Fibroblast of villous mesenchyme (primary cell): ENCODE measurements at regions not wholly inside any gene's neighbourhood (a gene's known extent, or its start where the extent isn't known, plus 50 kb on each side); places are given as distances from the start of the nearest gene placed in this dataset.

Source experiments
- DNase-seq: peaks from one replicate; pipeline ENCODE4 v3.0.0-alpha.2; 2010; ENCODE audit warnings: low read depth
- H3K4me3 ChIP-seq: 2 replicates; pipeline ENCODE4 v1.5.1; 2011; ENCODE audit warnings: low read depth, mild to moderate bottlenecking, low read length
- TF ChIP-seq, protein P1 (sequence below): IDR thresholded peaks from 2 replicates; pipeline ENCODE4 v1.5.1; 2012; ENCODE audit warnings: low read depth, mild to moderate bottlenecking, low read length; ENCODE audit not compliant: insufficient read depth

DNA sequence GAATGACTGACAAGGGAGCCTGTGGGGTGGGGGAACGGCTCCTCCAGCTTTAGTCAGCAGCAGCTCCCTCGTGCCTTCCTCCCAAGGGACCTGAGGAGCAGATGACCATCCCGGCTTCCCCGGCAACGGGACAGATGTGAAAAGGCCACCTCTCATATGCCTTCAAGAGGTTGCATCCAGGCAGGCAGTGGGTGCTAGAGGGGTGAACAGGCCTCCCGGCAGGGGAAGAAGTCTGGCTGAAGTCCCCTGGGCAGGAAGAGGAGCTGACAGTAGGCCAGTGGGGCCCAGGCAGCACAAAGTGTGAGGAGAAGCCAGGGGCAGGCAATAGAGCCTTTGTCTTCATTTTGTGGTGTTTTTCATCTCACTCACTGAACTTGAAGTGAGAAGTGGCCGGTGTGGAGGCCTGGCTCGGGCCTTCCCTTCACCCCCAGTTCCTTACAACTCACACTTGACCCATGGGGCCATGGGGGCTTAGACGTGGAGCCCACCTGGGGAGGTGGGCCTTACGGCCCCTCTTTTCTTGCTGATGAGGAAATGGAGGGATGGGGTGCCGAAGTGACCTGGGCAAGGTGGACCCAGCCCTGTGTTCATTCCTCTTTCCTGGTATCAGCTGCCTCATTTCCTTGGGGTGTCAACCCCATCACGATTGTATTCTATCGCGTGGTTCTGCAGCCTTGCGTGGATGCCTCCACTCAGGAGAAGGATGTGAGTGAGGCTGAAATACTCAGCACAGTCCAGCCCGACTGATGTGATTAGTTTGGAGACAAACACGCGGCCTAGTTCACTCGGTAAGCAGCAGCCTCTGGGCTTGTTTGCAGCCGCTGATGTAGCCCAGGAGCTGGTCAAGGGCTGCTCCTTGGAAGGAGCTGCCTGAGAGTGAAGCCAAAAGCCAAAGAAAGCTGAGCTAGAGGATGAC is 115.5 kb upstream of the ALDH1A3 start:
- TF ChIP-seq, protein P1, sequence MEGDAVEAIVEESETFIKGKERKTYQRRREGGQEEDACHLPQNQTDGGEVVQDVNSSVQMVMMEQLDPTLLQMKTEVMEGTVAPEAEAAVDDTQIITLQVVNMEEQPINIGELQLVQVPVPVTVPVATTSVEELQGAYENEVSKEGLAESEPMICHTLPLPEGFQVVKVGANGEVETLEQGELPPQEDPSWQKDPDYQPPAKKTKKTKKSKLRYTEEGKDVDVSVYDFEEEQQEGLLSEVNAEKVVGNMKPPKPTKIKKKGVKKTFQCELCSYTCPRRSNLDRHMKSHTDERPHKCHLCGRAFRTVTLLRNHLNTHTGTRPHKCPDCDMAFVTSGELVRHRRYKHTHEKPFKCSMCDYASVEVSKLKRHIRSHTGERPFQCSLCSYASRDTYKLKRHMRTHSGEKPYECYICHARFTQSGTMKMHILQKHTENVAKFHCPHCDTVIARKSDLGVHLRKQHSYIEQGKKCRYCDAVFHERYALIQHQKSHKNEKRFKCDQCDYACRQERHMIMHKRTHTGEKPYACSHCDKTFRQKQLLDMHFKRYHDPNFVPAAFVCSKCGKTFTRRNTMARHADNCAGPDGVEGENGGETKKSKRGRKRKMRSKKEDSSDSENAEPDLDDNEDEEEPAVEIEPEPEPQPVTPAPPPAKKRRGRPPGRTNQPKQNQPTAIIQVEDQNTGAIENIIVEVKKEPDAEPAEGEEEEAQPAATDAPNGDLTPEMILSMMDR = no peak
- DNase-seq = no peak
- H3K4me3 ChIP-seq = no peak overlapping the region

DNA sequence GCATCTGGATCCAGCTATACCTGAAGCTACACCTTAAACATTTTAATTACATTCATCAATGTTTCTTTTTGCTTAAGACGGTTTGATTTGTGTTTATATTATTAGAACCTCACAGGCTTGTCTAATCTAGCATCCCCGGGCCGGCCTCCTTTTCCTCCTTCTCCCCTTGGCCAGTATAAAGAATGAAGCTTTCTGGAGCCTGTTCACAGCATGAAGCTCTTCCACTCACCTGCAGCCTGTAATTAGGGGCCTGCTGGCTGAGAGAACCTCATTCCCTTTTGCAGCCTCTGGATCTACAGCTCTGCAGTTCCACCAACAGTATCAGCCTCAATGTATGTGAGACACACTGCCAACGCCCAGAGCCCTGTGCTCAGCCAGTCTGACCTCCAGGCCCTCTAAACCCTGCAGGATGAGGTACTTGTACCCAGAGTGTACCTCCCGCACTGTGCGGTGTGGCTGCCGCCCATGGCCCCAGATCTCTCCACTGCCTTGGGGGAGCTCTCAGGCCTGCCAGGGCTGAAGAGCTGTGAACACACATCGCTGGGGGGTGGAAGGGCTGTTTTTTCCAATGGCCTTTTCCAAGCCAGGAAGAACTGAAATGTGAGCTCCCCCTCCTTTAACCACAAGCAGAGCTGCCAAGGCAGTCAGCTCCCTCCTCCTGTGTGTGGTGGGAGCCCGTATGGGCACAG is 114.7 kb upstream of the ALDH1A3 start:
- DNase-seq = peak; percentile 49
- no peak overlapping the region for H3K4me3 ChIP-seq

DNA sequence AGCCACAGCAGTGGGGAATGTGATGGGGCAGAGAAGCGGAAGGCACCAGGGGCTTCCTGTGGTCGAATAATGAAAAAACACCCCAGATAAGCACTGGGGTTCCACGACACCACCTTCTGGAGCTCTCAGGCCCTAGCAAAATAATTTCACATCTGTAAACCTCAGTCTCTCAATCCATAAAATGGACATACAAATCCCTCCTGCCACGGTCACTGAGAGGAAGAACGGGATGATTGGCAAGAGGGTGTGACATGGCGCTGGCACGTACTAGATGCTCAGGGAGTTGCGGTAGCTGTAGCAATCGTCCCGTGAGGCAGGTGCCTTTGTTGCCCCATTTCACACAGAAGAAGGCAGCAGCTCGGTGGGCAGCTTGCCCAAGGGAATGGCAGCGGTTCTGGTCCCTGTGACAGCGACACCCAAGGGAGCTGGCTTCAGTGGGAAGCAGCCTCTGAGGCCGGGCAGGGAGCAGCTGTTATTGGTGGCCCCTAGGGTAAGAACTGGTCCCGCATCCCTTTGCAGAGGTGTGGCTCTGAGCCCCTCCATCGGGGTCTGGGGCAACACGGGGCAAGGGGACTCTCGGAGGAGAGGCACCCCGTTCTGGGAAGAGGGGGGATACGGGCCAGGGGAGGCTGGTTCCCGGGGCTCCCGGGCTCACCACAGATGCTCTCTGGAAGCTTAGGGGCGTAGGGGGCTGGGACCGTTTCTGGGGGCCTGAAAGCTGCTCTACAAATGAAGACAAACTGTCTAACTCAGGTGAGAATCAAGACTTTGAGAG is 114.0 kb upstream of the ALDH1A3 start:
- TF ChIP-seq, protein P1 = no peak
- DNase-seq = no peak

More for the DNA sequence above, 114.7 kb upstream of the ALDH1A3 start:
- TF ChIP-seq, protein P1 = no peak

DNA sequence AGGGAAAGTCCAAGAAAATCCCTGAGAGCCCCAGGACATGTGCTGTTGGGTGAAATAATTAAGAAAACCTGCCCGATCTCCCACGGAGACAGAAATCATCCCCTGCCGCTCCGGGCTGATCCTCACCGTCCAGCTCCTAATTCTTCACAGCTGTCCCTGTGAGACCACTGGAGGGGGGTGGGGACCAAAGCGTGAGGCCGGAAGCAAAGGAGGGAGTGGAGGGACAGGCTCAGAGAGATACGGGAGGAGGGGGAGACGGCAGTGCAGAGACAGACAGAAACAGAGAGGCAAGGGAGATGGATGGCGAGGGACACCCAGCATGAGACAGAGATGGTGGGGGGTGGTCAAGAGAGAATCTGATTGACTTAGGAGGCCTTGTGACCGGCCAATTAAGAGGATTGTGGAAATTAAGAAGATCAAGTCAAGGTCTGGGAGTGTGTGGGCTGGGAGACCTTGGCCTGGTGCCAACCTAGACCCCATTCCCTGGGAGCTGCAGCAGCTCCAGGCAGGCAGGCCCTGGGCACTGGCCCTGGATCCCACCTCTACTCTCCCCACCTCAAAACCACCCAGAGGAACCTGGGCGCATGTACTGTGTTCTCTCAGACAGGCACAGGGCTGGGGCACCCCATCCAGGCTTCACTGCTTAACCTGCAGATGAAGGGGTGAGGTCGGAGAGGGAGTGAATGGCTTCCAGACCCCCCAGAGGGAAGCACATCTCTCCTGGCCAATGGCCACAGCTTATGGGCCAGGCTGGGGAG is 113.2 kb upstream of the ALDH1A3 start:
- DNase-seq = no peak
- TF ChIP-seq, protein P1 = no peak
- H3K4me3 ChIP-seq = no peak overlapping the region

More for the DNA sequence above, 114.0 kb upstream of the ALDH1A3 start:
- H3K4me3 ChIP-seq = no peak overlapping the region

DNA sequence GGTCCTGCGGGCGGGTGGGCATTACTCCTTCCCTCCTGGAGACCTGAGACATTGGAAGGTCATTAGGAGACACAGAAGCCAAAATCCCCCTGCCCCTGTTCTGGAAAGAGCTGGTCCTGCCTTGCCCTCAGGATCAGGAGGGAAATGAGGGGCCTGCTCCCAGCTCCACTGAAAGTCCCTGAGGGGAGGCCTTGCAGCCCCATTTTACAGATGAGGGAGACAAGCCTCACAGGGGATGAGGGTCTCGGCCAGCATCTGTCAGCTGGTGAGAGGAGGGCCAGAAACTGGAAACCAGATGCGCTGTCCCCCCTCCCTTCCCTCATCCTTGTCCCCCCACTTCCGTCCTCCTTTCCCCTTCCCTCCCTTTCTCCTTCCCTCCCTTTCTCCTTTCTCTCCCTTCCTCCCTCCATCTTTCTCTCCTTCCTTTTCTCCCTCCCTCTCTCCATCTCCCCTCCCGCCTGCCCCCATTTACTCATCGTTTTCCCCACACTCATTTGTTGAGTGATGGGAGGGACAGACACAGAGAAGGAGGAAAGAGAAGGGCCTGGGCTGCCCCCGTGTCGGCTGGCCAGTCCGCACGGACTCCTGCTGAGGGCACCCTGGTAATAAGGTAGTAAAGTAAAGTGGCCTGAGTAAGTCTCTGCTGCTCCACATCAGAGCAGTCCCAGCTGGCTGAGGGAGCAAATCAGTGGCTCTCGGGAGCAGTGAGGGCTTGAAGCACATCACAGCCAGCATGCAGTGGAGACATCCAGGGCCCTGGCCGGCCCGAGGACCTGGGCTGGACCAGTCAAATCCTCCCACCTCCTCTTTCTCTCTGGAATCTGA is 112.4 kb upstream of the ALDH1A3 start:
- no peak for DNase-seq
- TF ChIP-seq, protein P1 = no peak

More for the DNA sequence above, 112.4 kb upstream of the ALDH1A3 start:
- H3K4me3 ChIP-seq = no peak overlapping the region
